GM23248 (cell line): ENCODE measurements at regions not wholly inside any gene's neighbourhood (a gene's known extent, or its start where the extent isn't known, plus 50 kb on each side); places are given as distances from the start of the nearest gene placed in this dataset.

Experiments
- DNase-seq: peaks from one replicate; pipeline ENCODE4 v3.0.0-alpha.2; 2015
- H2AFZ ChIP-seq: fragments of 200-600 bp; sonication (generic); 2 replicates; pipeline ENCODE4 v1.6.1; 2016; ENCODE audit warnings: antibody characterized with exemption
- H3F3A ChIP-seq: fragments of 200-600 bp; sonication (generic); 2 replicates; pipeline ENCODE4 v1.6.1; 2016; ENCODE audit warnings: mild to moderate bottlenecking, antibody characterized with exemption, mixed run types; ENCODE audit not compliant: insufficient read depth
- H3K27ac ChIP-seq: fragments of 200-600 bp; sonication (generic); 2 replicates; pipeline ENCODE4 v1.5.1; 2016; ENCODE audit warnings: mild to moderate bottlenecking
- H3K27me3 ChIP-seq: fragments of 200-600 bp; sonication (generic); replicated peaks from 2 replicates; pipeline ENCODE4 v1.6.1; 2016; ENCODE audit warnings: mild to moderate bottlenecking; ENCODE audit not compliant: insufficient read depth
- H3K36me3 ChIP-seq: fragments of 200-600 bp; sonication (generic); 2 replicates; pipeline ENCODE4 v1.6.1; 2016; ENCODE audit warnings: low read depth, mild to moderate bottlenecking
- H3K4me1 ChIP-seq: fragments of 200-600 bp; sonication (generic); 2 replicates; pipeline ENCODE4 v1.6.1; 2016; ENCODE audit warnings: mild to moderate bottlenecking; ENCODE audit not compliant: insufficient read depth
- H3K4me2 ChIP-seq: fragments of 200-600 bp; sonication (generic); one replicate; pipeline ENCODE4 v1.6.1; 2016; ENCODE audit warnings: mild to moderate bottlenecking; ENCODE audit not compliant: unreplicated experiment
- H3K4me3 ChIP-seq: fragments of 200-600 bp; sonication (generic); 2 replicates; pipeline ENCODE4 v1.5.1; 2016; ENCODE audit warnings: mild to moderate bottlenecking
- H3K79me2 ChIP-seq: fragments of 200-600 bp; sonication (generic); 2 replicates; pipeline ENCODE4 v1.6.1; 2016; ENCODE audit warnings: mild to moderate bottlenecking; ENCODE audit not compliant: insufficient read depth
- H3K9ac ChIP-seq: fragments of 200-600 bp; sonication (generic); 2 replicates; pipeline ENCODE4 v1.6.1; 2016; ENCODE audit warnings: mild to moderate bottlenecking
- H3K9me2 ChIP-seq: fragments of 200-600 bp; sonication (generic); 2 replicates; pipeline ENCODE4 v1.6.1; 2016; ENCODE audit warnings: mixed run types, mild to moderate bottlenecking, moderate library complexity; ENCODE audit not compliant: insufficient read depth
- H3K9me3 ChIP-seq: fragments of 200-600 bp; sonication (generic); one replicate; pipeline ENCODE4 v1.6.1; 2017; ENCODE audit warnings: low read depth
- H4K20me1 ChIP-seq: fragments of 200-600 bp; sonication (generic); 2 replicates; pipeline ENCODE4 v1.6.0; 2016; ENCODE audit not compliant: insufficient read depth
- EZH2 ChIP-seq: fragments of 200-600 bp; sonication (generic); IDR thresholded peaks from 2 replicates; pipeline ENCODE4 v1.6.1; 2018; ENCODE audit warnings: antibody characterized with exemption, mild to moderate bottlenecking; ENCODE audit not compliant: insufficient read depth, poor library complexity, severe bottlenecking
- EZH2phosphoT487 ChIP-seq: fragments of 200-600 bp; sonication (generic); IDR thresholded peaks from 2 replicates; pipeline ENCODE4 v1.6.1; 2018; ENCODE audit warnings: antibody characterized with exemption, moderate library complexity, mild to moderate bottlenecking, low read depth; ENCODE audit not compliant: insufficient read depth
- WGBS, 2 experiments: methylation state at CpG; one replicate each; pipeline ENCODE4 v1.1.6; 2015 to 2017; ENCODE audit warnings: low lambda C conversion rate in 2 of 2, low coverage in 1 of 2; ENCODE audit errors: missing lambda C conversion rate in 2 of 2; 5-methylcytosine and 5-hydroxymethylcytosine counted together
- in situ Hi-C: fragments of 300-500 bp; cut with MboI; formaldehyde crosslinking; loops from 2 replicates; pipeline ENCODE4 v1.15.0; 2020

GRCh38 chr3:110246796-110247376 is 824.7 kb upstream of the NECTIN3 start:
- no peaks in the 10 kb centered on the region for H3K36me3 ChIP-seq
- H3K4me1 ChIP-seq, result no peaks in the 10 kb centered on the region; the same call in 1 of the 2 replicates
- DNase-seq, result peak; percentile 44
- H3F3A ChIP-seq, result no peaks in the 10 kb centered on the region
- no peak overlapping the region for H3K9ac ChIP-seq
- H3K9me2 ChIP-seq, result no peaks in the 10 kb centered on the region
- in situ Hi-C loops, result no loop called here
- no peak overlapping the region for H2AFZ ChIP-seq
- no peaks in the 10 kb centered on the region for H3K9me3 ChIP-seq
- no peak for TF ChIP-seq EZH2
- TF ChIP-seq EZH2phosphoT487, result no peak
- H4K20me1 ChIP-seq, result no peaks in the 10 kb centered on the region
- H3K27me3 ChIP-seq, result no peaks in the 10 kb centered on the region
- no peaks in the 10 kb centered on the region for H3K79me2 ChIP-seq
- no peak overlapping the region for H3K27ac ChIP-seq
- no peak overlapping the region for H3K4me3 ChIP-seq
- H3K4me2 ChIP-seq, result no peak overlapping the region
- 27 to 45% methylated on average over 2 of the region's 2 CpGs for WGBS, 2 experiments

- Histone ChIP-seq H3K79me2 (no peaks in the 10 kb centered on the region), H3K4me1 (no peaks in the 10 kb centered on the region; the same call in 1 of the 2 replicates), H3K4me3 (no peak overlapping the region), H3K36me3 (no peaks in the 10 kb centered on the region), H3K27ac (no peak overlapping the region), H3K4me2 (no peak overlapping the region), H4K20me1 (no peaks in the 10 kb centered on the region), H3K9me3 (no peaks in the 10 kb centered on the region), H3K9me2 (no peaks in the 10 kb centered on the region), H3K9ac (no peak overlapping the region), H3K27me3 (no peaks in the 10 kb centered on the region), H2AFZ (peak overlapping the region; percentile 8; the same call in 1 of the 2 replicates), H3F3A (no peaks in the 10 kb centered on the region)
- peak; percentile 36 for DNase-seq
- in situ Hi-C loops, result no loop called here
- 57 to 58% methylated on average over 1 of the region's 1 CpG for WGBS, 2 experiments
- no peak for TF ChIP-seq EZH2phosphoT487
- TF ChIP-seq EZH2, result no peak
Measured at GRCh38 chr3:110248666-110249065, 823.0 kb upstream of the NECTIN3 start.

GRCh38 chr3:110253794-110254193 is 817.8 kb upstream of the NECTIN3 start:
- H3K27ac ChIP-seq, result no peak overlapping the region
- TF ChIP-seq EZH2phosphoT487, result no peak
- no peaks in the 10 kb centered on the region for H4K20me1 ChIP-seq
- H3K4me1 ChIP-seq, result no peaks in the 10 kb centered on the region; the same call in 1 of the 2 replicates
- no peaks in the 10 kb centered on the region for H3F3A ChIP-seq
- H3K36me3 ChIP-seq, result no peaks in the 10 kb centered on the region
- H3K4me3 ChIP-seq, result no peak overlapping the region
- 69 to 77% methylated on average over 2 of the region's 2 CpGs for WGBS, 2 experiments
- H3K9ac ChIP-seq, result no peak overlapping the region
- H3K4me2 ChIP-seq, result no peak overlapping the region
- no peaks in the 10 kb centered on the region for H3K9me2 ChIP-seq
- in situ Hi-C loops, result no loop called here
- no peaks in the 10 kb centered on the region for H3K9me3 ChIP-seq
- H3K79me2 ChIP-seq, result no peaks in the 10 kb centered on the region
- no peaks in the 10 kb centered on the region for H3K27me3 ChIP-seq
- no peak for DNase-seq
- H2AFZ ChIP-seq, result no peak overlapping the region

GRCh38 chr3:110254591-110254990 is 817.0 kb upstream of the NECTIN3 start:
- Histone ChIP-seq H3K9me2 (no peaks in the 10 kb centered on the region), H3K9me3 (no peaks in the 10 kb centered on the region), H3K4me2 (no peak overlapping the region), H2AFZ (no peak overlapping the region), H3K27ac (no peak overlapping the region), H3K27me3 (no peaks in the 10 kb centered on the region), H3K4me3 (no peak overlapping the region), H3F3A (no peaks in the 10 kb centered on the region), H3K79me2 (no peaks in the 10 kb centered on the region), H4K20me1 (no peaks in the 10 kb centered on the region), H3K9ac (no peak overlapping the region), H3K4me1 (no peaks in the 10 kb centered on the region), H3K36me3 (no peaks in the 10 kb centered on the region)
- in situ Hi-C loops, result no loop called here
- no peak for DNase-seq
- TF ChIP-seq EZH2phosphoT487 (no peak), EZH2 (no peak)
- WGBS, 2 experiments, result 75 to 87% methylated on average over 7 of the region's 7 CpGs

GRCh38 chr3:110261141-110261540 is 810.5 kb upstream of the NECTIN3 start:
- no peak overlapping the region for H3K9ac ChIP-seq
- no peak overlapping the region for H3K4me2 ChIP-seq
- H3K27ac ChIP-seq, result no peak overlapping the region
- no peaks in the 10 kb centered on the region for H3K9me3 ChIP-seq
- WGBS, 2 experiments, result 27 to 42% methylated on average over 1 of the region's 1 CpG
- H2AFZ ChIP-seq, result peak overlapping the region; percentile 17; the same call in 1 of the 2 replicates
- H3F3A ChIP-seq, result no peaks in the 10 kb centered on the region
- in situ Hi-C loops, result no loop called here
- H4K20me1 ChIP-seq, result no peaks in the 10 kb centered on the region
- H3K36me3 ChIP-seq, result no peaks in the 10 kb centered on the region
- no peak for TF ChIP-seq EZH2phosphoT487
- TF ChIP-seq EZH2, result no peak
- no peak for DNase-seq
- no peaks in the 10 kb centered on the region for H3K79me2 ChIP-seq
- no peak overlapping the region for H3K4me3 ChIP-seq
- no peaks in the 10 kb centered on the region for H3K4me1 ChIP-seq
- no peaks in the 10 kb centered on the region for H3K27me3 ChIP-seq
- no peaks in the 10 kb centered on the region; the same call in 1 of the 2 replicates for H3K9me2 ChIP-seq
